Mesodermal cell (in vitro differentiated cells): ENCODE measurements at regions not wholly inside any gene's neighbourhood (a gene's known extent, or its start where the extent isn't known, plus 50 kb on each side); places are given as distances from the start of the nearest gene placed in this dataset.

Experiments used
- H3K27ac ChIP-seq: 2 replicates; pipeline ENCODE4 v1.7.0; 2013; ENCODE audit warnings: mild to moderate bottlenecking, low read depth, low read length, moderate library complexity; ENCODE audit not compliant: severe bottlenecking
- H3K36me3 ChIP-seq: 2 replicates; pipeline ENCODE4 v1.7.1; 2013; ENCODE audit warnings: mild to moderate bottlenecking, low read length, moderate library complexity; ENCODE audit not compliant: control insufficient read depth, insufficient read depth
- H3K4me1 ChIP-seq: one replicate; pipeline ENCODE4 v1.7.1; 2013; ENCODE audit warnings: mild to moderate bottlenecking, low read length; ENCODE audit not compliant: insufficient read depth, control insufficient read depth, poor library complexity, severe bottlenecking
- H3K4me3 ChIP-seq: 2 replicates; pipeline ENCODE4 v1.7.0; 2013; ENCODE audit warnings: low read length, control low read depth, mild to moderate bottlenecking; ENCODE audit not compliant: insufficient read depth, poor library complexity, severe bottlenecking; ENCODE audit errors: extremely low read depth
- H3K9me3 ChIP-seq: 2 replicates; pipeline ENCODE4 v1.7.1; 2013; ENCODE audit warnings: mild to moderate bottlenecking, low read length, moderate library complexity; ENCODE audit not compliant: control insufficient read depth
- WGBS, 2 experiments: methylation state at CpG; one replicate each; pipeline ENCODE4 v1.1.5; 2013; ENCODE audit warnings: missing lambda C conversion rate in 2 of 2; ENCODE audit not compliant: insufficient coverage in 2 of 2; 5-methylcytosine and 5-hydroxymethylcytosine counted together

GRCh38 chr2:184201246-184201645, 397.1 kb upstream of the ZNF804A start:
- Histone ChIP-seq H3K9me3 (no peaks in the 10 kb centered on the region), H3K4me1 (no peaks in the 10 kb centered on the region), H3K27ac (no peak overlapping the region), H3K4me3 (no peak overlapping the region), H3K36me3 (no peaks in the 10 kb centered on the region)
- WGBS, 2 experiments, result 100% methylated on average over 2 of the region's 2 CpGs

DNA sequence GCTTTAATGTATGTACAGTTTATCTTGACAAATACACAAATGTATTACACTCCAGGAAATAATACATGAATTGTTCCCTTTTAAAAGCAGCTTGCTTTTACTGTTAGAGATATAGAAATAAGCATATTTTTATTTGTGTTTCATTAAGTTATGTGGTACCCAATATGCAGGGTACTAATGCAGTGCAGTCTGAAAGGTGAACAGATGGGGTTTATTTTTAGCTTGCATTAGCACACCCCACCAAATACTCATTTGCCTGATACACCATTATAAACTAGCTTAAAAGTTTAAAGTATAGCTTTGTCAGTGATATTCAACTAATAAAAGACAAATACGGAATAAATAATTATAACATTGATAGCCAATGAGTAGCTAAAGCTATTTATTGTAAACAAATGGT, 394.7 kb upstream of the ZNF804A start:
- H3K4me1 ChIP-seq, result no peaks in the 10 kb centered on the region
- no peak overlapping the region for H3K4me3 ChIP-seq
- no peaks in the 10 kb centered on the region for H3K9me3 ChIP-seq
- no peaks in the 10 kb centered on the region for H3K36me3 ChIP-seq
- H3K27ac ChIP-seq, result no peak overlapping the region
- WGBS, 2 experiments, result no CpG with 5 or more reads among the region's 1 CpG

- H3K4me3 ChIP-seq, result no peak overlapping the region
- WGBS, 2 experiments, result no CpG with 5 or more reads among the region's 2 CpGs
- H3K9me3 ChIP-seq, result no peaks in the 10 kb centered on the region
- no peaks in the 10 kb centered on the region for H3K36me3 ChIP-seq
- no peaks in the 10 kb centered on the region for H3K4me1 ChIP-seq
- H3K27ac ChIP-seq, result no peak overlapping the region
Measured at GRCh38 chr2:184205048-184205596, 393.2 kb upstream of the ZNF804A start.

DNA sequence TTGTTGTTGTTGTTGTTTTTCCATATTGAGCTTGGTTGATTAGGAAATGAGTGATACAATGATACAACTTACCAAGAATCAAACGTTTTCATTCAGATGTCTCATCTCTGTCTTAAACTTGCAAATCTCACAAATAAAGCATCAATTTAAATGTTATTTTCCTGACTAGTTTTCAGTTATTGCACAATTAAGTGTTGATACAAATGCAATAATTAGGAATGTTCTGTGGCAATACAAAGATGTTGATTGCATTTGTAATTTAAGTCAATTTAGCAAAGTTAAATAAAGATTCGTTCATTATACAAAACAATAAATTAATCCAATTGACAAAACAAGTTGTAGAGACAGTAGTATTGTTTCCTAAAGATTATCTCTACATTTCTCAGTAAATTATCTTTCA, 392.3 kb upstream of the ZNF804A start:
- Histone ChIP-seq H3K4me1 (no peaks in the 10 kb centered on the region), H3K9me3 (no peaks in the 10 kb centered on the region), H3K27ac (no peak overlapping the region), H3K36me3 (no peaks in the 10 kb centered on the region), H3K4me3 (no peak overlapping the region)
- no CpG with 5 or more reads among the region's 2 CpGs for WGBS, 2 experiments

DNA sequence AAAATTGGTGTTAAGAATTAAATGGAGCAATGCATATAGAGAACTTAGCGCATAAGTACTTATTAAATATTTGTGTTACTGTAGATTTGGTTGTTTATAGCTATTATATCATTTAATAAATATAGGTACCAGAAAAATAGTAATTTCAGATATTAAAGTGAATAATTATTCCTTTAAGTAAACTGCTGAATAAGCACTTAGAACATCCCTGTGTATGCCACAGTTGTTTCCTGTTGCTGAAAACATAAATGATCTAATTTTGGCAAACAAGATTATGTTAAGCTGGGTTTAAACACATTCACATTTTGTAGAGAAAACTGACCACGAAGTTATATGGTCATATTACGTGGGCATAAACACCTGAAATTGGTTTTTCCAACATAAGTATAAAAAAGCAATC, 388.0 kb upstream of the ZNF804A start:
- no peaks in the 10 kb centered on the region for H3K9me3 ChIP-seq
- WGBS, 2 experiments, result no CpG with 5 or more reads among the region's 3 CpGs
- H3K4me1 ChIP-seq, result no peaks in the 10 kb centered on the region
- H3K4me3 ChIP-seq, result no peak overlapping the region
- no peak overlapping the region for H3K27ac ChIP-seq
- H3K36me3 ChIP-seq, result no peaks in the 10 kb centered on the region

DNA sequence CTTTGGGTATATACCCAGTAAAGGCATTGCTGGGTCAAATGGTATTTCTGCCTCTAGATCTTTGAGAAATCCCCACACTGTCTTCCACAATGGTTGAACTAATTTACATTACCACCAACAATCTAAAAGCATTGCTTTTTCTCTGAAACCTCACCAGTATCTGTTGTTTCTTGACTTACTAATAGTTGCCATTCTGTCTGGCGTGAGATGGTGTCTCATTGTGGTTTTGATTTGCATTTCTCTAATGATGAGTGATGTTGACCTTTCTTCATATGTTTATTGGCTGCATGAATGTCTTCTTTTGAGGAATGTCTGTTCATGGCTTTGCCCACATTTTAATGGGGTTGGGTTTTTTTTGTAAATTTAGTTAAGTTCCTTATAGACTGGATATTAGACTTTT, 382.6 kb upstream of the ZNF804A start:
- no peaks in the 10 kb centered on the region for H3K36me3 ChIP-seq
- H3K4me1 ChIP-seq, result no peaks in the 10 kb centered on the region
- no peak overlapping the region for H3K27ac ChIP-seq
- no peaks in the 10 kb centered on the region for H3K9me3 ChIP-seq
- WGBS, 2 experiments, result 100% methylated on average over 1 of the region's 1 CpG
- H3K4me3 ChIP-seq, result no peak overlapping the region

GRCh38 chr2:184256611-184257010, 341.7 kb upstream of the ZNF804A start:
- Histone ChIP-seq H3K9me3 (no peaks in the 10 kb centered on the region), H3K4me1 (no peaks in the 10 kb centered on the region), H3K36me3 (no peaks in the 10 kb centered on the region), H3K4me3 (no peak overlapping the region), H3K27ac (no peak overlapping the region)
- no CpG with 5 or more reads among the region's 1 CpG for WGBS, 2 experiments

DNA sequence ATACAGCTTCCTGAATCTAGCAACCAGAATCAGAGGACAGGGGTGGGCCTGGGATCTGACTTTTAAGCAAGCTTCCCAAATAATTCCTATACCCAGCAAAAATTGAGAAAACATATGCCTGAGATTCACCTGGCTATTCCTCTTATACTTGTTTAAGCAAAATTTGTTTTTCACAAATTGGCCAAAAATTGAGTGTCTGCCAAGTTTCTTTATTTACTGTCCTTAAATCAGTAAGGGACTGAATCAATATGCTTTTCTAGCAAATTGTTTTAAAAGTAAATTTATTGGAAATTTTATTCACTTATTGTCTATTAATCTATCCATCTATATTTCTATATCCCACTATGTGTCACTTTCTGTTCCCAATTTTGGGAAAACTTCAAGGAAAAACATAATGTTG, 337.0 kb upstream of the ZNF804A start:
- Histone ChIP-seq H3K4me3 (no peak overlapping the region), H3K36me3 (no peaks in the 10 kb centered on the region), H3K9me3 (no peaks in the 10 kb centered on the region), H3K27ac (no peak overlapping the region), H3K4me1 (no peaks in the 10 kb centered on the region)

GRCh38 chr2:184261818-184262217, 336.5 kb upstream of the ZNF804A start:
- 67 to 97% methylated on average over 1 to 2 of the region's 3 CpGs for WGBS, 2 experiments
- no peaks in the 10 kb centered on the region for H3K4me1 ChIP-seq
- H3K9me3 ChIP-seq, result no peaks in the 10 kb centered on the region
- H3K4me3 ChIP-seq, result no peak overlapping the region
- H3K36me3 ChIP-seq, result no peaks in the 10 kb centered on the region
- no peak overlapping the region for H3K27ac ChIP-seq

DNA sequence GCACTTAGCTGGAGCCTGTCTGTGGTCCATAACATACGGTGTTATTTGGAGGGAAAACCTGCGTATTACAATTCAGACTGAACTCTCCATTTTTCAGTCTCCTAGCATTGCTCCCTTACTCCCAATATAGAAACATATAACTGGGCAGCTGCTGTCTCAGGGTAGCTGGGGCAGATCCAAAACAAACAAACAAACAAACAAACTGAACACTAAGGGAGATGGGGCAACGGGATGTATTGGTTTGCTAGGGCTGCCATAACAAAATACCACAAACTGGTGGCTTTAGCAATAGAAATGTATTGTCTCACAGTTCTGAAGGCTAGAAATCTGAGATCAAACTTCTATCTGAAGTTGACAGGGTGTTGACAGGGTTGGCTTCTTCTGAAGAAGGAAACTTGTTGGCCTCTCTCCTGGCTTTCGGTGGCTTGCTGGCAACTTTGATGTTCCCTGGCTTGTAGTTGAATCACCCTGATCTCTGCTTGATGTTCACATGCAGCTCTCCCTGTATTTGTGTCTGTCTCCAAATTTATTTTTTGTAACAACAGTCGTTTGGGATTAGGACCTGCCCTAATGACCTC, 329.3 kb upstream of the ZNF804A start:
- 83 to 92% methylated on average over 1 to 4 of the region's 5 CpGs for WGBS, 2 experiments

GRCh38 chr2:184270660-184271059, 327.7 kb upstream of the ZNF804A start:
- WGBS, 2 experiments, result 83 to 97% methylated on average over 5 of the region's 5 CpGs
- Histone ChIP-seq H3K4me1 (no peaks in the 10 kb centered on the region), H3K9me3 (no peaks in the 10 kb centered on the region), H3K4me3 (no peak overlapping the region), H3K27ac (no peak overlapping the region), H3K36me3 (no peaks in the 10 kb centered on the region)

More for the DNA sequence above, 329.3 kb upstream of the ZNF804A start:
- Histone ChIP-seq H3K36me3 (no peaks in the 10 kb centered on the region), H3K27ac (no peak overlapping the region), H3K9me3 (no peaks in the 10 kb centered on the region), H3K4me1 (no peaks in the 10 kb centered on the region), H3K4me3 (no peak overlapping the region)
